Hematopoietic multipotent progenitor cell treated with erythropoietin and hydrocortisone succinate and interleukin-3 and kit ligand, for 15 days (in vitro differentiated cells): ENCODE measurements at regions not wholly inside any gene's neighbourhood (a gene's known extent, or its start where the extent isn't known, plus 50 kb on each side); places are given as distances from the start of the nearest gene placed in this dataset.

Source experiments
- DNase-seq: peaks from one replicate; pipeline ENCODE4 v3.0.0-alpha.2; 2015; ENCODE audit warnings: low spot score

GRCh38 chr18:46378126-46378863 lies 274.1 kb downstream of the HAUS1 start:
- DNase-seq, result no peak

- DNase-seq, result no peak
These were observed 274.7 kb downstream of the HAUS1 start for GRCh38 chr18:46378864-46379207.

GRCh38 chr18:46379323-46379950 lies 275.3 kb downstream of the HAUS1 start:
- DNase-seq, result no peak

- DNase-seq, result no peak
These were observed 271.9 kb downstream of the LOXHD1 start for GRCh38 chr18:46385124-46385523.

- DNase-seq, result no peak
These were observed 270.2 kb downstream of the LOXHD1 start for GRCh38 chr18:46386788-46387187.

- no peak for DNase-seq
These were observed 269.4 kb downstream of the LOXHD1 start for GRCh38 chr18:46387441-46388131.

- DNase-seq, result no peak
These were observed 268.7 kb downstream of the LOXHD1 start for GRCh38 chr18:46388286-46388685.

- no peak for DNase-seq
These were observed 264.4 kb downstream of the LOXHD1 start for GRCh38 chr18:46392576-46392975.

GRCh38 chr18:46393230-46393629 lies 263.8 kb downstream of the LOXHD1 start:
- DNase-seq, result no peak

GRCh38 chr18:46393961-46394360 lies 263.1 kb downstream of the LOXHD1 start:
- DNase-seq, result no peak

GRCh38 chr18:46395795-46396194 lies 261.2 kb downstream of the LOXHD1 start:
- no peak for DNase-seq

GRCh38 chr18:46397174-46397573 lies 259.8 kb downstream of the LOXHD1 start:
- DNase-seq, result no peak

GRCh38 chr18:46398005-46398404 lies 259.0 kb downstream of the LOXHD1 start:
- no peak for DNase-seq

GRCh38 chr18:46398625-46399024 lies 258.4 kb downstream of the LOXHD1 start:
- no peak for DNase-seq

- DNase-seq, result no peak
These were observed 257.7 kb downstream of the LOXHD1 start for GRCh38 chr18:46399303-46399702.

GRCh38 chr18:46400449-46400848 lies 256.6 kb downstream of the LOXHD1 start:
- no peak for DNase-seq

- no peak for DNase-seq
These were observed 255.4 kb downstream of the LOXHD1 start for GRCh38 chr18:46401486-46402070.

- no peak for DNase-seq
These were observed 254.6 kb downstream of the LOXHD1 start for GRCh38 chr18:46402396-46402795.

- no peak for DNase-seq
These were observed 254.1 kb downstream of the LOXHD1 start for GRCh38 chr18:46402945-46403344.

GRCh38 chr18:46405832-46406538 lies 251.0 kb downstream of the LOXHD1 start:
- DNase-seq, result no peak

GRCh38 chr18:46406539-46406932 lies 250.5 kb downstream of the LOXHD1 start:
- DNase-seq, result no peak

- no peak for DNase-seq
These were observed 249.4 kb downstream of the LOXHD1 start for GRCh38 chr18:46407486-46408166.
